Nephron progenitor cell (in vitro differentiated cells): ENCODE measurements at regions not wholly inside any gene's neighbourhood (a gene's known extent, or its start where the extent isn't known, plus 50 kb on each side); places are given as distances from the start of the nearest gene placed in this dataset.
"Not testable (repeated sequence)": the region's sequence is repeated elsewhere in the genome, so short reads cannot be mapped to it uniquely, and the experiment has no call there.

Experiments
- DNase-seq: peaks from one replicate; pipeline ENCODE4 v3.0.0; 2021
- H3K27ac Mint-ChIP-seq: 2 replicates; pipeline ENCODE4 v1.8.0; 2021; ENCODE audit warnings: mild to moderate bottlenecking, moderate library complexity, mixed read lengths
- H3K27me3 Mint-ChIP-seq: 2 replicates; pipeline ENCODE4 v1.8.0; 2021; ENCODE audit warnings: mild to moderate bottlenecking, low read depth, mixed read lengths; ENCODE audit not compliant: poor library complexity
- H3K36me3 Mint-ChIP-seq: 2 replicates; pipeline ENCODE4 v1.8.0; 2021; ENCODE audit warnings: low read depth, mixed read lengths
- H3K4me1 Mint-ChIP-seq: 2 replicates; pipeline ENCODE4 v1.8.0; 2021; ENCODE audit warnings: mixed read lengths
- H3K4me3 Mint-ChIP-seq: 2 replicates; pipeline ENCODE4 v1.8.0; 2021; ENCODE audit warnings: mild to moderate bottlenecking, moderate library complexity, mixed read lengths
- H3K9me3 Mint-ChIP-seq: 2 replicates; pipeline ENCODE4 v1.8.0; 2021; ENCODE audit warnings: mild to moderate bottlenecking, moderate library complexity, mixed read lengths
- CTCF ChIP-seq: fragments of 200-600 bp; sonication (generic); IDR thresholded peaks from 2 replicates; pipeline ENCODE4 v1.5.0; 2021; ENCODE audit warnings: antibody characterized with exemption

- no peak overlapping the region for H3K4me3 Mint-ChIP-seq
Measured at GRCh38 chr20:1845163-1845523, 50.1 kb upstream of the SIRPA start.

GRCh38 chr20:1844325-1845162 lies 50.7 kb upstream of the SIRPA start:
- Mint-ChIP-seq H3K9me3 (peaks cover 11% of the 10 kb centered on the region), H3K27me3 (peaks cover 11% of the 10 kb centered on the region), H3K4me3 (no peak overlapping the region), H3K36me3 (no peaks in the 10 kb centered on the region), H3K27ac (no peak overlapping the region), H3K4me1 (peaks cover 50% of the 10 kb centered on the region)
- no peak for TF ChIP-seq CTCF
- DNase-seq, result no peak

More at GRCh38 chr20:1845163-1845523, 50.1 kb upstream of the SIRPA start:
- Mint-ChIP-seq H3K9me3 (peaks cover 11% of the 10 kb centered on the region), H3K36me3 (no peaks in the 10 kb centered on the region), H3K27me3 (peaks cover 11% of the 10 kb centered on the region), H3K4me1 (peaks cover 48% of the 10 kb centered on the region), H3K27ac (no peak overlapping the region)
- no peak for TF ChIP-seq CTCF
- DNase-seq, result no peak

GRCh38 chr20:1842281-1842680 lies 52.9 kb upstream of the SIRPA start:
- no peak for TF ChIP-seq CTCF
- Mint-ChIP-seq H3K4me3 (no peak overlapping the region), H3K27ac (no peak overlapping the region), H3K4me1 (peaks cover 61% of the 10 kb centered on the region), H3K9me3 (peaks cover 5% of the 10 kb centered on the region), H3K36me3 (no peaks in the 10 kb centered on the region), H3K27me3 (peaks cover 7% of the 10 kb centered on the region)
- no peak for DNase-seq

- Mint-ChIP-seq H3K27me3 (peaks cover 7% of the 10 kb centered on the region), H3K27ac (no peak overlapping the region), H3K36me3 (no peaks in the 10 kb centered on the region), H3K9me3 (peaks cover 1% of the 10 kb centered on the region), H3K4me3 (no peak overlapping the region), H3K4me1 (peaks cover 65% of the 10 kb centered on the region)
- no peak for DNase-seq
- TF ChIP-seq CTCF, result no peak
Measured at GRCh38 chr20:1841554-1842140, 53.6 kb upstream of the SIRPA start.

GRCh38 chr20:1840817-1841553 lies 54.2 kb upstream of the SIRPA start:
- DNase-seq, result no peak
- no peaks in the 10 kb centered on the region for H3K9me3 Mint-ChIP-seq
- peaks cover 7% of the 10 kb centered on the region for H3K27me3 Mint-ChIP-seq
- no peak for TF ChIP-seq CTCF
- H3K36me3 Mint-ChIP-seq, result no peaks in the 10 kb centered on the region
- H3K4me1 Mint-ChIP-seq, result peaks cover 70% of the 10 kb centered on the region
- no peak overlapping the region for H3K27ac Mint-ChIP-seq
- H3K4me3 Mint-ChIP-seq, result no peak overlapping the region

GRCh38 chr20:1839376-1840317 lies 55.6 kb upstream of the SIRPA start:
- H3K27me3 Mint-ChIP-seq, H3K36me3 Mint-ChIP-seq, DNase-seq, H3K9me3 Mint-ChIP-seq: not testable (repeated sequence)
- Mint-ChIP-seq H3K4me1 (peaks cover 70% of the 10 kb centered on the region), H3K27ac (peak overlapping the region; percentile 90), H3K4me3 (peak overlapping the region; percentile 69)
